Liver (tissue), 7 donors: ENCODE measurements at regions not wholly inside any gene's neighbourhood (a gene's known extent, or its start where the extent isn't known, plus 50 kb on each side); places are given as distances from the start of the nearest gene placed in this dataset.

Experiments
- DNase-seq: peaks from one replicate; pipeline ENCODE4 v3.0.0-alpha.2; 2017; ENCODE audit warnings: low spot score
- H3K27ac ChIP-seq, 2 donors: one replicate each; pipeline ENCODE4 v1.7.0; 2013; ENCODE audit warnings: inconsistent platforms in 2 of 2, low read length in 2 of 2, control low read depth in 1 of 2, low read depth in 1 of 2, mild to moderate bottlenecking in 1 of 2
- H3K27me3 ChIP-seq, 4 donors: one replicate each; pipeline versions ENCODE4 v1.6.1 to v1.7.0; 2013; ENCODE audit warnings: low read length in 3 of 4, inconsistent platforms in 1 of 4, mild to moderate bottlenecking in 1 of 4, moderate library complexity in 1 of 4; ENCODE audit not compliant: control insufficient read depth in 4 of 4, insufficient read depth in 4 of 4
- H3K36me3 ChIP-seq, 4 donors: one replicate each; pipeline versions ENCODE4 v1.6.1 to v1.7.0; 2013; ENCODE audit warnings: low read length in 3 of 4, mild to moderate bottlenecking in 3 of 4, low read depth in 1 of 4, moderate library complexity in 1 of 4; ENCODE audit not compliant: control insufficient read depth in 4 of 4, insufficient read depth in 3 of 4
- H3K4me1 ChIP-seq, 4 donors: one replicate each; pipeline versions ENCODE4 v1.6.1 to v1.7.0; 2013; ENCODE audit warnings: low read length in 3 of 4, mild to moderate bottlenecking in 3 of 4, moderate library complexity in 1 of 4; ENCODE audit not compliant: control insufficient read depth in 4 of 4, insufficient read depth in 4 of 4
- H3K4me3 ChIP-seq, 3 donors: one replicate each; pipeline versions ENCODE4 v1.6.1 to v1.7.0; 2013; ENCODE audit warnings: low read length in 3 of 3, control low read depth in 1 of 3, low read depth in 1 of 3, mild to moderate bottlenecking in 1 of 3
- H3K9ac ChIP-seq, 2 donors: one replicate each; pipeline ENCODE4 v1.7.0; 2013; ENCODE audit warnings: low read length in 2 of 2, mild to moderate bottlenecking in 2 of 2, moderate library complexity in 2 of 2, control low read depth in 1 of 2, low read depth in 1 of 2
- H3K9me3 ChIP-seq, 4 donors: one replicate each; pipeline versions ENCODE4 v1.6.1 to v1.7.0; 2013; ENCODE audit warnings: low read length in 3 of 4; ENCODE audit not compliant: control insufficient read depth in 4 of 4
- EGR1 ChIP-seq, 2 donors: IDR thresholded peaks; 2 replicates each; pipeline ENCODE4 v1.6.1; 2016 to 2018; ENCODE audit warnings: antibody characterized with exemption in 2 of 2, low read depth in 2 of 2
- FOXA1 ChIP-seq: IDR thresholded peaks from 2 replicates; pipeline ENCODE4 v1.6.1; 2016; ENCODE audit warnings: antibody characterized with exemption
- FOXA2 ChIP-seq: IDR thresholded peaks from 2 replicates; pipeline ENCODE4 v1.6.1; 2016; ENCODE audit warnings: antibody characterized with exemption
- HNF4A ChIP-seq, 2 donors: conservative IDR thresholded peaks; 2 replicates each; pipeline ENCODE4 v1.6.1; 2016; ENCODE audit warnings: antibody characterized with exemption in 2 of 2, mild to moderate bottlenecking in 2 of 2
- HNF4G ChIP-seq: IDR thresholded peaks from 2 replicates; pipeline ENCODE4 v1.6.1; 2016; ENCODE audit warnings: antibody characterized with exemption
- JUND ChIP-seq, 2 donors: IDR thresholded peaks; 2 replicates each; pipeline ENCODE4 v1.6.1; 2016; ENCODE audit warnings: antibody characterized with exemption in 2 of 2
- RAD21 ChIP-seq, 2 donors: IDR thresholded peaks; 2 replicates each; pipeline ENCODE4 v1.6.1; 2016; ENCODE audit warnings: antibody characterized with exemption in 2 of 2, mild to moderate bottlenecking in 2 of 2
- RXRA ChIP-seq, 2 donors: IDR thresholded peaks; 2 replicates each; pipeline ENCODE4 v1.6.1; 2017 to 2018; ENCODE audit warnings: antibody characterized with exemption in 2 of 2, mild to moderate bottlenecking in 1 of 2
- SP1 ChIP-seq: IDR thresholded peaks from 2 replicates; pipeline ENCODE4 v1.6.1; 2018; ENCODE audit warnings: antibody characterized with exemption, mild to moderate bottlenecking
- TAF1 ChIP-seq: conservative IDR thresholded peaks from 2 replicates; pipeline ENCODE4 v1.6.1; 2016; ENCODE audit warnings: antibody characterized with exemption, mild to moderate bottlenecking
- YY1 ChIP-seq: IDR thresholded peaks from 2 replicates; pipeline ENCODE4 v1.6.1; 2016; ENCODE audit warnings: antibody characterized with exemption, mild to moderate bottlenecking
- ZBTB33 ChIP-seq: IDR thresholded peaks from 2 replicates; pipeline ENCODE4 v1.6.1; 2016; ENCODE audit warnings: antibody characterized with exemption
- WGBS: extraction: QIAGEN DNeasy Blood & Tissue Kit; methylation state at CpG from one replicate; pipeline ENCODE4 v1.1.7; 2013; 5-methylcytosine and 5-hydroxymethylcytosine counted together
- TF ChIP-seq, protein P1 (sequence below): IDR thresholded peaks from 2 replicates; pipeline ENCODE4 v1.6.1; 2016; ENCODE audit warnings: antibody characterized with exemption
- TF ChIP-seq, protein P2 (sequence below): IDR thresholded peaks from 2 replicates; pipeline ENCODE4 v1.6.1; 2016; ENCODE audit warnings: antibody characterized with exemption
- donor health status: healthy.
- donor health status: healthy.
- donor health status: healthy.
- donor health status: healthy.

GRCh38 chr1:163973586-163973985 lies 585.4 kb upstream of the PBX1 start:
- Histone ChIP-seq H3K36me3 (no peaks in the 10 kb centered on the region), H3K27me3 (no peaks in the 10 kb centered on the region), H3K9ac (no peak overlapping the region), H3K27ac (no peak overlapping the region), H3K4me3 (no peak overlapping the region), H3K4me1 (no peaks in the 10 kb centered on the region), H3K9me3 (no peaks in the 10 kb centered on the region)
- no peak for DNase-seq
- TF ChIP-seq JUND (IDR thresholded peaks at IDR 0.05) (no peak), ZBTB33 (no peak)

DNA sequence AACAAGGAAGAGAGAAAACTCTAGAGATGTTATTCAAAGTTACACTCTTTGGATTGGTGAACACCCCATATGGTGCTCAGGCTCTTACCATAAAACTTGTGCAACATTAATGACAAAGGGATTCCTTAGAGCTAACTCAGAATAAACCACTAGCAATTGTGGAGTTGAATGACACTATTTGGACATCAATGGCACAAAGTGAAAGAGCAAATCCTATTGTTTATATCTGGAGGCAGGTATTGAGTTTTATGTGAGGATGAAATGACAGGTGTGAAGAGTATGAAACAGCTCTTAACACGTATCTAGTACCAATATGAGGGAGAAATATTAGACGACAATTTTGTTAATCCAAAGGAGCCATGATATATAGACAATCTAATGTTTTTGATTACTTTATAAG lies 584.9 kb upstream of the PBX1 start:
- Histone ChIP-seq H3K27ac (no peak overlapping the region), H3K4me3 (no peak overlapping the region), H3K9me3 (no peaks in the 10 kb centered on the region), H3K9ac (no peak overlapping the region), H3K4me1 (no peaks in the 10 kb centered on the region), H3K27me3 (no peaks in the 10 kb centered on the region), H3K36me3 (no peaks in the 10 kb centered on the region)
- whole genome bisulfite sequencing = 65% methylated on average over 2 of the region's 2 CpGs
- no peak for DNase-seq
- TF ChIP-seq, protein P1, sequence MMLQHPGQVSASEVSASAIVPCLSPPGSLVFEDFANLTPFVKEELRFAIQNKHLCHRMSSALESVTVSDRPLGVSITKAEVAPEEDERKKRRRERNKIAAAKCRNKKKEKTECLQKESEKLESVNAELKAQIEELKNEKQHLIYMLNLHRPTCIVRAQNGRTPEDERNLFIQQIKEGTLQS = no peak
- TF ChIP-seq JUND (IDR thresholded peaks at IDR 0.05) (no peak), FOXA1 (no peak), HNF4G (no peak), ZBTB33 (no peak), HNF4A (conservative IDR thresholded peaks at IDR 0.05) (no peak), YY1 (no peak)
- TF ChIP-seq, protein P2, sequence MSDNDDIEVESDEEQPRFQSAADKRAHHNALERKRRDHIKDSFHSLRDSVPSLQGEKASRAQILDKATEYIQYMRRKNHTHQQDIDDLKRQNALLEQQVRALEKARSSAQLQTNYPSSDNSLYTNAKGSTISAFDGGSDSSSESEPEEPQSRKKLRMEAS = no peak

DNA sequence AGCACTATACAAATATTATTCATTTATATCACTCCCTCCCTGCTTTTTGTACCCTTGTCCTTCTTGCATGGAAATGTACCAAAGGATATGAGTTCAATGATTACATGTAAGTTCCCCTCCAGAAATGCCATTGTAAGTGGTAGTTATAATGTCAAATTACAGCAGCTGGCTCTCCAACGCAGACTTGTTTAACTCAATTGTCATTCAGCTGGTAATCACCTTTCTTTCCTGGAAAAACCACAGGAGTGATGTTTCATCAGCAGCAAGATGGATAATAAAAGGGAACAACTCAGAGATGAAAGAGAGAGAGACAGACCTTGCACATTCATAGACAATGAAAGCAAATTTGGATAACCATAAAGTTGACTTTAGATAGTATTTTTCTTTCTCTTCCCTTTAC lies 578.6 kb upstream of the PBX1 start:
- DNase-seq = no peak
- 69% methylated on average over 1 of the region's 1 CpG for WGBS

More for the DNA sequence above, 578.6 kb upstream of the PBX1 start:
- no peaks in the 10 kb centered on the region for H3K27me3 ChIP-seq
- H3K9me3 ChIP-seq = no peaks in the 10 kb centered on the region
- H3K9ac ChIP-seq = no peak overlapping the region
- TF ChIP-seq FOXA1 (no peak), SP1 (no peak), FOXA2 (no peak), RXRA (IDR thresholded peaks at IDR 0.05) (no peak), HNF4G (no peak), TAF1 (no peak), RAD21 (IDR thresholded peaks at IDR 0.05) (no peak), JUND (IDR thresholded peaks at IDR 0.05) (no peak), EGR1 (IDR thresholded peaks at IDR 0.05; ENCODE audit: low read depth in 2 of 2) (no peak), YY1 (no peak), HNF4A (conservative IDR thresholded peaks at IDR 0.05) (no peak)
- TF ChIP-seq, protein P1 = no peak
- H3K4me3 ChIP-seq = no peak overlapping the region
- no peak overlapping the region for H3K27ac ChIP-seq
- no peaks in the 10 kb centered on the region for H3K4me1 ChIP-seq
- no peaks in the 10 kb centered on the region for H3K36me3 ChIP-seq
